ENCODE measurements at regions not wholly inside any gene's neighbourhood (a gene's known extent, or its start where the extent isn't known, plus 50 kb on each side); places are given as distances from the start of the nearest gene placed in this dataset.

- TF ChIP-seq EZH2phosphoT487 (IDR thresholded peaks at IDR 0.05; ENCODE audit: insufficient read depth, low read depth) (no peak), EZH2 (IDR thresholded peaks at IDR 0.05; ENCODE audit: insufficient read depth, poor library complexity, severe bottlenecking) (no peak)
Observed at GRCh38 chr12:125343649-125344048, 278.4 kb downstream of the AACS start.

Data from GM23248 (cell line).